RCC 7860 (cell line): ENCODE measurements at regions not wholly inside any gene's neighbourhood (a gene's known extent, or its start where the extent isn't known, plus 50 kb on each side); places are given as distances from the start of the nearest gene placed in this dataset.

Experiments used
- DNase-seq: peaks from one replicate; pipeline ENCODE4 v3.0.0-alpha.2; 2015; ENCODE audit warnings: low spot score
- FAIRE-seq: peaks from 2 replicates; lab custom pipeline; 2012; peaks lifted over from hg19 to GRCh38; lab: Jason Lieb, UNC

DNA sequence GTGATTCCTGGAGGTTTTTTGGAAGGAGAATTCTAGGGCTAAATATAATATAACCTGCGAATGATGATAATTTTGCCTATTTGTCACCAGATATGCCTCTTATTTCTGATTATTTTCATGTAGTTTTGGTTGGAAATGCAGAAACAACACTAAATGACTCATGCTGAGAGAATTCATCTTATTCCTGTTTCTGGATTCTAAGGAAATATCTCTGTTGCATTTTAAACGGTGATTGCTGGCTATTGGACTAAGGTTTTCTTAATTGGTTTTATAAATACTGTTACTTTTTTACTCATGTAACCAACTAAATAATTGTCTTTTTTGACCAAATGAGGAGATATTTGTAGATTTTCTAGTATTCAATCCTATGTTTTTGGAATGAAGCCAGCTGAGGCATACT lies 204.9 kb upstream of the NPSR1 start:
- DNase-seq (no peak), FAIRE-seq (no peak)

DNA sequence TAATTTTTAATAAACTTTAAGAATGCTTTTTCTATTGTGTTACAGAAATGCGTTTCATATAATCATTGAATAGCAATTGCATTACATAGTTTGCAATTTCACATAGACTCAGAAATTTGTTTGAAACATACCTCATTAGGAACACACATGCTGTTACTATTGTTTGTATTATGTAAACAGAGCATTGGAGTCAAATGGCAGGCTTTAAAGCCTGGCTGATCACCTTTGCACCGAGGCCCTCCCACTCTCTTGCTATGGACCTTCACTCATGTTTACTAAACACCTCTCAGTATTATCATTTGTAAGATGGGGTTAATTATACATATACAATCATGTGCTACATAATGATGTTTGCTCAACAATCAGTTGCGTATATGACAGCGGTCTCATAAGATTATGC lies 203.6 kb upstream of the NPSR1 start:
- DNase-seq, result no peak
- FAIRE-seq, result no peak

- DNase-seq (no peak), FAIRE-seq (no peak)
These were observed 200.7 kb upstream of the NPSR1 start for GRCh38 chr7:34457329-34457728.

DNA sequence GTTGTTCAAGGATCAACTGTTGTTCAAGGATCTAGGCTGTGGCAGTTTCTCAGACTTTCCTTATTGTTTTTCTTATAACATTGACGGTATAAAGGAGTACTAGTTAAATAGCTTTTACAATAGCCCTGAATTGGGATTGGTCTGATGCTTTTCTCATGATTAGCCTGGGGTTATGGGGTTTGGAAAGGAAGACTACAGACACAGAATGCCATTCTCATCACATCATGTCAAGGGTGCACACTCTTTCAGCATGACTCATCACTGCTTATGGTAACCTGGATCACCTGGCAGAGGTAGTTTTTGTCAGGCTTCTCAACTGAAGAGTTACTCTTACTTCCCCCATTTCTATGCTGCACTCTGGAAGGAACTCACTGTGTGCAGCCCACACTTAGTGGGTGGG lies 194.2 kb upstream of the NPSR1 start:
- no peak for FAIRE-seq
- DNase-seq, result peak; percentile 30

DNA sequence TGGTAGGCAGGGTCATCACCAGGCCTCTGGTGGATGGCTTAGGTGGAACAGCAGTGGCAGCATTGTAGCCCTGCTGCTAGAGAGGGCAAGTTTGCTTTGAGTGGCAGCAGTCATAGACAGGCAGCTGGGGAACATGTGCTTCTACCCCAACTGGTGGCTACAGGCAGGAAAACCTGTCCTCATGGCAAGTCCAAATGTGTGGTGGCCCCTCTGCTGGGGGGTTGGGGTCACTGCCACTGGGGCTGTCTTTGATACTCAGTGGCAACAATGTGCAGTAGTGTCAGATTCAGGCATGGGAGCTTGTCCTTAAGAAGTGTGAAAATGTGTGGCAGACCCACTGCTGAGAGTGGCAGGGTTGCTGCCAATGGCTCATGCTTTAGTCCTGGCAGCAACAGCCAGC lies 186.2 kb upstream of the NPSR1 start:
- FAIRE-seq (no peak), DNase-seq (no peak)

GRCh38 chr7:34486371-34486770 lies 171.6 kb upstream of the NPSR1 start:
- FAIRE-seq, result no peak
- no peak for DNase-seq

GRCh38 chr7:34487391-34488115 lies 170.5 kb upstream of the NPSR1 start:
- DNase-seq, result no peak
- FAIRE-seq, result no peak

GRCh38 chr7:34488766-34489165 lies 169.3 kb upstream of the NPSR1 start:
- FAIRE-seq (no peak), DNase-seq (no peak)

- DNase-seq (no peak), FAIRE-seq (no peak)
These were observed 166.1 kb upstream of the NPSR1 start for GRCh38 chr7:34491899-34492298.

GRCh38 chr7:34493752-34494151 lies 164.3 kb upstream of the NPSR1 start:
- FAIRE-seq (no peak), DNase-seq (no peak)

GRCh38 chr7:34497153-34497777 lies 160.8 kb upstream of the NPSR1 start:
- FAIRE-seq, result no peak
- no peak for DNase-seq

DNA sequence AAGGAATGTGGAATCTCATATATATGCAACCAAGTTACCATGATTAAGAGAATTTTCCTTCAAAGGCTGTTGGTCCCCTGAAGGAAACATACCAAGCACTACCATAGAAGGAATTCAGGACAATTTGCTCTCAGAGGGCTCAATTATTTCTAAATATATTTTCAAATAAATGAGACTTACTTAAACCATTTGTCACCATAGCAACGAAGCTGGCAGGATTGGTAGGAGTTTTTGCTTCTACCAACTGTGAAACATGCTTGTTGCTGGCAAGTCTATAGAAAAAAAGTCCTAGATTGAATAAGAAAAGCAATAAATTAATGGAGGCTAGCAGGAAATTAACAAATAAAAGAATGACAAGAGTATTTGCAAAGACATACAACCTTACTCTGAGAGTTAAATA lies 156.9 kb upstream of the NPSR1 start:
- FAIRE-seq (no peak), DNase-seq (no peak)

DNA sequence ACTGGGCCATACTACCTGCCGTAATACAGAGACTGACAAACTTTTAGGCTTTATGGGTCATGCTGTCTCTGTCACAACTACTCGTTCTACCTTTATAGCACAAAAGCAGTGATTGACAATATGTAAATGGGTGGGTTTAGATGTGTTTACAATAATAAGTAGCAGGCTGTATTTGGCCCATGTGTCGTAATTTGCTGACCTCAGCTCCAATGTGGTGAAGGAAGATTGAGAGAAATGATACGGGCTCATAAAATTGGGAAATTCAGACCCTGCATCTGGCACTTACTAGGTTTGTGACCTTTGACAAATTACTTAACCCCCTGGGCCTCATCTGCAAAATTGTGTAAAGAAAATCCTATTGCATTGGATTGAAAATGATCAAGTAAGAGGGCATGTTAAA lies 150.8 kb upstream of the NPSR1 start:
- FAIRE-seq, result no peak
- DNase-seq, result no peak

DNA sequence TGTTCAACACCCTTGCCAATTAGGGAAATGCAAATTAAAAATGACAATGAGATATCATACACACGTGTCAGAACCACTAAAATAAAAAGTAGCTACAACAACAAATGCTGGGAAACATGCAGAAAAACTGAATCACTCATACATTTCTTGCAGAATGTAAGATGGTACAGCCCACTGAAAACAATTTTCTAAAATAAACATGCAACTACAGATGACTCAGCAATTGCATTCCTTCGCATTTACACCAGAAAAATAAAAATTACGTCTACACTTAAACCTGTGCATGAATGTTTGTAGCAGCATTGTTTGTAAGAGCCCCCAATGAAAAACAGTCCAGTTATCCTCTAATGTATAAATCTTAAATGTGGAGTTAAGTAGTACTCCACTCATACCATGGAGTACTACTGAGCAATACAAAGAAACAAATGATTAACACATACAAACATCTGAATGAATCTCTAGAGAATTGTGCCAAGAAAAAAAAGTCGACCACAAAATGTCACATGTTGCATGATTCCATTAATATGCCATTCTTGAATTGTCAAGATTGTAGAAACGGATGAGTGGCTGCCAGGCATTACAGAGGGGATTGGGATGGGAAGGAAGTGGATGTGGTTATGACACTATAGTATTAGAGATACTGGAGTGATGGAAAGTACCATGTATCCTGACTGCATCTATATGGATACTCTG lies 134.6 kb upstream of the NPSR1 start:
- DNase-seq (peak; percentile 93), FAIRE-seq (peak; percentile 92)

DNA sequence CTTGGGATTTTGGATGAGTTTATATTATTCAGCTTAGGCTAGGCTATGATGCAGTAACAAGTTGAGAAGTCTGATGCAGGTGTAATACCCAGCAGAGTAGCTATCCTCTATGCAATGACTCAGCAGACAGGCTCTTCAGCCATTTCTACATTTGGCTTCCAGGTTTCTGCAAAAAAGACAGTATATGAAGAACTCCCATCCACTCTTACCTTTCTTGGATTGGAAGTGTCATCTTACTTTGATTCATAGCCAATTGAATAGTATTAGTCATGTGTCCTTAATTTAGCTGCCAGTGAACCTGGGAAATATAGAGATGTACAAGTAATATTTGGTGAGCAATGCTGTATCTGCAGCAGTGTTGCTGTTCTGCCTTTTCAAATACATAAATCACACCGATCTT lies 127.8 kb upstream of the NPSR1 start:
- no peak for DNase-seq

DNA sequence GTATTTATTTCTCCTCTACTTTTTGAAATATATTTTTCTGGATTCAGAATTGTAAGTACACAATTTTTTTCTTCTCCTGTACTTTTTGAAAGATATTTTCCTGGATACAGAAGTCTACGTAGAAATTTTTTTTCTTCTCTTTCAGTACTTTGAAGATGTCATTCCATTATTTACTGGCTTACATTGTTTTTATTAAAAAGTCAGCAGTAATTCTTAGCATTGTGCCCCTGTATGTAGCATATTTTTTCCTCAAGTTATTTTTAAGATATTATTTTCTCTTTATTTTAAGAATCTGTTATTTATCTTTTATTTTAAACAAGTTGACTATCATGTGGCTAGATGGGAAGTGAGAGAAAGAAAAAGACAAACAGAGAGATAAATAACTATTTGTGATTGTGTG lies 119.0 kb upstream of the NPSR1 start:
- no peak for FAIRE-seq
- DNase-seq, result no peak

More for the DNA sequence above, 127.8 kb upstream of the NPSR1 start:
- no peak for FAIRE-seq

DNA sequence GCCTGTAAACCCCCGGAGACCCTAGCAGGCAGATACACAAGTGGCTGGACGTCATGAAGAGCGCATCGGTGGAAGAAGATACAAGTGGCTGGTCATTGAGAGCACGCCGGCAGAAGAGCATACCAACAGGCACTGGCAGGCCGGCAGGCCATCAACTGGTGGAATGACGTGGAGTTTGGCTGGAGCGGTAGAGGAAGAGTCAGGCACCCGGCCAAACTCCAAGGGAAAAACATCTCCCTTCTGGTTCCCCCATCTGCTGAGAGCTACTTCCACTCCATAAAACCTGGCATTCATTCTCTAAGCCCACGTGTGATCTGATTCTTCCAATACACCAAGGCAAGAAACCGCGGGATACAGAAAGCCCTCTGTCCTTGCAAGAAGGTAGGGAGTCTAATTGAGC lies 113.4 kb upstream of the NPSR1 start:
- DNase-seq (no peak), FAIRE-seq (no peak)

DNA sequence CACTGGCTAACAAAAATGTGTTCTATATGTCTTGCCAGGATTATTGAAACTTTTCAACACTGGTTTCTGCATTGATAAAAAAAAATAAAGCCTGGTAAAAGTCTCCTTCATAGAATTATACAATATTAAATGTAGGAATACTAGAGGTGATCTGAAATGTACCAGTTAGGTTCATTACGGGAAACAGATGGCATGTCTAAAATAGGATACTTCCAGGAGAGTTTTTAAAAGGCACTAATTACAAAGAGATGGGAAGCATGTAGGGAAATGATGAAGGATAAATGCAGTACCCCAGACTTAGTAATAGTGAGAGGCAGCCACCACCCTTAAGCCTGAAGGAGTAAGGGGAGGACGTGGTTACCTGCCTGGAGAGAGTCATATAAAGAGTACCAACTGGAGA lies 107.0 kb upstream of the NPSR1 start:
- no peak for FAIRE-seq
- DNase-seq, result no peak

GRCh38 chr7:34552502-34552901 lies 105.5 kb upstream of the NPSR1 start:
- no peak for FAIRE-seq
- no peak for DNase-seq

DNA sequence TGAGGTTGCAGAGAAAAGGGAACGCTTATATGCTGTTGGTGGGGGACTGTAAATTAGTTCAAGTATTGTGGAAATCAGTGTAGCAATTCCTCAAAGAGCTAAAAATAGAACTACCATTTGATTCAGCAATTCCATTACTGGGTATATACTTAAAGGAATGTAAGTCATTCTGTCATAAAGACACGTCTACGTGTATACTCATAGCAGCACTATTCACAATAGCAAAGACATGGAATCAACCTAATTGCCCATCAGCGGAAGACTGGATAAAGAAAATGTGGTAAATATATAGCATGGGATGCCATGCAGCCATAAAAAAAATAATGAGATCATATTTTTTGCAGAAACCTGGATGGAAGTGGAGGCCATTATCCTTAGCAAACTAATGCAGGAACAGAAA lies 100.0 kb upstream of the NPSR1 start:
- DNase-seq (no peak), FAIRE-seq (no peak)

DNA sequence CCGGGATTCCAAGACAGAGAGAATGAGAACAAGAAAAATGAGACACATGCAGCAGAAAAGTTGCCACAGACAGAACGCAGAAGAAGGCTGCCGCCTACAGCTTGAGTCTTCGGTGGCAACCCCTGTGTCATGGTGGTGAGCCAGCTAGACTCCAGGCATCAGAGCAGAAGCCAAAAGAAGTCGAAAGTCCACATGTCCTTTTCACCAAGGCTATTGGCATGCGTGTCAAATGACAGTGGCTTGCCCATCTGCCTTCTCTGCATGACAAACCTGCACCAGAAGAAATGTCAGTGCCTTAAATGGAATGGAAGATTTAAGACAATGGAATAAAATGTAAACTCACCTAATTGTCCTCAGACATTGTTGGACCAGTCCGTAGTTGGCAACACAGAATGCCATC lies 93.9 kb upstream of the NPSR1 start:
- DNase-seq (no peak), FAIRE-seq (no peak)

GRCh38 chr7:34567906-34568305 lies 90.1 kb upstream of the NPSR1 start:
- no peak for DNase-seq
- FAIRE-seq, result no peak
